Activated naive CD8-positive, alpha-beta T cell treated with anti-CD3 and anti-CD28 coated beads, Interleukin-2, amount 10 ng/mL, durations not matched to agents 7 days and 5 days (primary cell): ENCODE measurements at regions not wholly inside any gene's neighbourhood (a gene's known extent, or its start where the extent isn't known, plus 50 kb on each side); places are given as distances from the start of the nearest gene placed in this dataset.

ENCODE experiments used
- ATAC-seq: fragments of 150-1000 bp; cut with Tn5 transposase; one replicate; pipeline ENCODE4 v1.10.0; 2021; ENCODE audit warnings: low read depth, moderate library complexity
- POLR2A ChIA-PET: fragments of 350-600 bp; sonication (Branson Sonifier 250); formaldehyde crosslinking; loops from one replicate; lab custom pipeline; 2021; ENCODE audit warnings: antibody characterized with exemption; lab: Charles Lee
- DNase-seq: peaks from one replicate; pipeline ENCODE4 v3.0.0; 2021
- H3K27ac Mint-ChIP-seq: one replicate; pipeline ENCODE4 v1.8.0; 2022; ENCODE audit warnings: mild to moderate bottlenecking, mixed read lengths
- H3K27me3 Mint-ChIP-seq: one replicate; pipeline ENCODE4 v1.8.0; 2022; ENCODE audit warnings: mild to moderate bottlenecking, moderate library complexity, mixed read lengths
- H3K36me3 Mint-ChIP-seq: one replicate; pipeline ENCODE4 v1.8.0; 2021; ENCODE audit warnings: mild to moderate bottlenecking, mixed read lengths
- H3K4me1 Mint-ChIP-seq: one replicate; pipeline ENCODE4 v1.8.0; 2021; ENCODE audit warnings: mixed read lengths
- H3K4me3 Mint-ChIP-seq: one replicate; pipeline ENCODE4 v1.8.0; 2022; ENCODE audit warnings: mild to moderate bottlenecking, moderate library complexity, mixed read lengths
- H3K9me3 Mint-ChIP-seq: one replicate; pipeline ENCODE4 v1.8.0; 2021; ENCODE audit warnings: mixed read lengths

- no peak for DNase-seq
- Mint-ChIP-seq H3K36me3 (no peaks in the 10 kb centered on the region), H3K4me1 (no peaks in the 10 kb centered on the region), H3K27ac (no peak overlapping the region), H3K27me3 (peaks cover 2% of the 10 kb centered on the region), H3K9me3 (peaks cover 10% of the 10 kb centered on the region), H3K4me3 (no peak overlapping the region)
- ATAC-seq: no peak
- POLR2A ChIA-PET: no interaction called here
Observed at GRCh38 chr16:52855463-52855862, 197.2 kb downstream of the CHD9NB start.

GRCh38 chr16:52852978-52853377 lies 199.7 kb downstream of the CHD9NB start:
- no peaks in the 10 kb centered on the region for H3K4me1 Mint-ChIP-seq
- no peaks in the 10 kb centered on the region for H3K36me3 Mint-ChIP-seq
- peaks cover 11% of the 10 kb centered on the region for H3K9me3 Mint-ChIP-seq
- no peak overlapping the region for H3K27ac Mint-ChIP-seq
- H3K27me3 Mint-ChIP-seq: peaks cover 2% of the 10 kb centered on the region
- POLR2A ChIA-PET: no interaction called here
- no peak overlapping the region for H3K4me3 Mint-ChIP-seq
- ATAC-seq: no peak
- no peak for DNase-seq

DNA sequence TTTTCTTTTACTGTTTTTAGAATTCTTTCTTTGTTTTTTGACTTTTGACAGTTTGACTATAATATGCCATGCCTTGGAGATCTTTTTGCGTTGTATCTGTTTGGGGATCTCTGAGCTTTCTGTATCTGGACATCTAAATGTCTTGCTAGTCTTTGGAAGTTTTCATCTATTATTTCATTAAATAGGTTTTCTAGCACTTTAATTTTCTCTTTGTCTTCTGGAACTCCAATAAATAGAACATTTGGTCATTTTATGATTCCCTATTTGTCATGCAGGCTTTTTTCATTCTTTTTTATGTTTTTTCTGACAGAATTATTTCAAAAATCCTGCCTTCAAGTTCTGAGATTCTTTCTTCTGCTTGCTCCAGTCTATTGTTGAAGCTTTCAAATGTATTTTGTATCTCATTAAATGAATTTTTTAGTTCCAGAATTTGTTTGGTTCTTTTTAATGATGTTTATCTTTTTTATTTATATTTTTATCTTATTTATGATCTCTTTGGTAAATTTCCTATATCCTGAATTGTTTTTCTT lies 201.4 kb downstream of the CHD9NB start:
- Mint-ChIP-seq H3K4me1 (no peaks in the 10 kb centered on the region), H3K27me3 (no peaks in the 10 kb centered on the region), H3K4me3 (no peak overlapping the region), H3K9me3 (peaks cover 13% of the 10 kb centered on the region), H3K36me3 (no peaks in the 10 kb centered on the region), H3K27ac (no peak overlapping the region)
- POLR2A ChIA-PET: no interaction called here
- ATAC-seq (no peak), DNase-seq (no peak)

DNA sequence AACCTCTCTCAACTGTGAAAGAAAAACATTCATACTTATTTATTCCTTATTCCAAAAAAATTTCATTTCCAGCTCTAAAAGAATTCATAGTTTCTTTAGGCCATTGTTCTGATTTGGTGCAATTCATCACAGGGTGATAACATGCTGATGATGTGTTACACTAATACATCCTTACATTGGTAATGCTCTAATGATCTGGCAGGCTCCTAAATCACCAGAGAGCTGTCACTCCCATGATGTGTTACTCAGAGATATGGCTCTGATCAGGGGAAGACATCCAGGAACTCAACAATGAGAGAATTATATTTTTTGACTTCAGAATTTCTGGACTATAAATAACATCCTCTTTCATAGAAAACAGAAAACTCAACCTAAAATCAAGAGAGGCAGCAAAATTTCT lies 209.3 kb downstream of the CHD9NB start:
- Mint-ChIP-seq H3K36me3 (no peaks in the 10 kb centered on the region), H3K4me1 (no peaks in the 10 kb centered on the region), H3K27me3 (no peaks in the 10 kb centered on the region), H3K4me3 (no peak overlapping the region), H3K27ac (no peak overlapping the region), H3K9me3 (peaks cover 3% of the 10 kb centered on the region)
- POLR2A ChIA-PET: no interaction called here
- ATAC-seq (no peak), DNase-seq (no peak)

GRCh38 chr16:52837251-52837650 lies 215.4 kb downstream of the CHD9NB start:
- H3K27me3 Mint-ChIP-seq: no peaks in the 10 kb centered on the region
- POLR2A ChIA-PET: no interaction called here
- H3K9me3 Mint-ChIP-seq: no peaks in the 10 kb centered on the region
- no peak overlapping the region for H3K4me3 Mint-ChIP-seq
- H3K36me3 Mint-ChIP-seq: no peaks in the 10 kb centered on the region
- no peak for ATAC-seq
- no peaks in the 10 kb centered on the region for H3K4me1 Mint-ChIP-seq
- no peak for DNase-seq
- H3K27ac Mint-ChIP-seq: no peak overlapping the region

- H3K4me1 Mint-ChIP-seq: no peaks in the 10 kb centered on the region
- H3K9me3 Mint-ChIP-seq: no peaks in the 10 kb centered on the region
- no peak for ATAC-seq
- DNase-seq: no peak
- POLR2A ChIA-PET: no interaction called here
- no peak overlapping the region for H3K4me3 Mint-ChIP-seq
- no peaks in the 10 kb centered on the region for H3K36me3 Mint-ChIP-seq
- H3K27ac Mint-ChIP-seq: no peak overlapping the region
- no peaks in the 10 kb centered on the region for H3K27me3 Mint-ChIP-seq
Observed at GRCh38 chr16:52834736-52835465, 217.8 kb downstream of the CHD9NB start.

- H3K36me3 Mint-ChIP-seq: no peaks in the 10 kb centered on the region
- H3K4me1 Mint-ChIP-seq: no peaks in the 10 kb centered on the region
- no peaks in the 10 kb centered on the region for H3K27me3 Mint-ChIP-seq
- POLR2A ChIA-PET: no interaction called here
- H3K4me3 Mint-ChIP-seq: no peak overlapping the region
- no peak for DNase-seq
- no peak for ATAC-seq
- H3K27ac Mint-ChIP-seq: no peak overlapping the region
- no peaks in the 10 kb centered on the region for H3K9me3 Mint-ChIP-seq
Observed at GRCh38 chr16:52832771-52833170, 219.9 kb downstream of the CHD9NB start.

DNA sequence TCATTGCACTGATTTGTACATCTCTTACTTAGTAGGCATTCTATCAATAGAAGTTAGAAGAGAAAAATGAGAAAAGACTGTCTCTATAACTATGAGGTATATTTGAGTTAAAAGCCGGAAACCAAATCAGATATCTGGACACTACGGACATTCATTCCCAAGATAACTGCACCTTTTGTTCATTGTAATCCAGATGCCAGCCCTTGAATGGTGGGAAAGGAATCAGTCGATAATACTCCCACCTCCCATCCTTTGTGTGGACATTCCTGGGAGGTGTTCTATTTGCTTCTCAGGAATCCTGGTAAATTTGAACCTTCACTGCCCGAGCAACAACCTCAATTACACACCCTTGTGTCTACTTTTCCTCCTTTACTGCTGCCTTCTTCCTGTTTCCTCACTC lies 225.2 kb downstream of the CHD9NB start:
- Mint-ChIP-seq H3K4me1 (no peaks in the 10 kb centered on the region), H3K27me3 (no peaks in the 10 kb centered on the region), H3K36me3 (no peaks in the 10 kb centered on the region), H3K4me3 (no peak overlapping the region), H3K9me3 (no peaks in the 10 kb centered on the region), H3K27ac (no peak overlapping the region)
- ATAC-seq: no peak
- POLR2A ChIA-PET: no interaction called here
- DNase-seq: no peak

DNA sequence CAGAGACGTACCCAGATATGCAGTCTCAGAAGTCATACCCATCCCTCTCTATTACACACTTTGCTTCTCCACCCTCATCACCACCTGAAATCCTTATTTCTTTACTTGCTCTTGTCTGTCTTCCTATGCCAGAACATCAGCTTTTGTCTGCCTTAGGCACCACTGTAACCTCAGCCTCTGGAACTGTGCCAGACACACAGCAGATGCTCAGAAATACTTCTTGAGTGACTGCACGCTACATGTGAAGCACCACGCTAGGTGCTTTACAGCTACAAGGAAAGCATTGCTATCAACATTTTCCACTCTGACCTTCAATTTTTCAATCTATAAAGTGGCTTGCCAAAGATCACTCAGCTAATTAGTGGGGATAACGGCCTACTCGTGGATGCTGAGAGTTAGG lies 226.8 kb downstream of the CHD9NB start:
- DNase-seq (no peak), ATAC-seq (no peak)
- POLR2A ChIA-PET: no interaction called here
- no peaks in the 10 kb centered on the region for H3K27me3 Mint-ChIP-seq
- no peak overlapping the region for H3K4me3 Mint-ChIP-seq
- no peaks in the 10 kb centered on the region for H3K36me3 Mint-ChIP-seq
- H3K4me1 Mint-ChIP-seq: no peaks in the 10 kb centered on the region
- H3K27ac Mint-ChIP-seq: no peak overlapping the region
- H3K9me3 Mint-ChIP-seq: no peaks in the 10 kb centered on the region

- H3K4me1 Mint-ChIP-seq: no peaks in the 10 kb centered on the region
- no peak overlapping the region for H3K4me3 Mint-ChIP-seq
- ATAC-seq (no peak), DNase-seq (no peak)
- H3K9me3 Mint-ChIP-seq: no peaks in the 10 kb centered on the region
- no peaks in the 10 kb centered on the region for H3K27me3 Mint-ChIP-seq
- POLR2A ChIA-PET: no interaction called here
- no peaks in the 10 kb centered on the region for H3K36me3 Mint-ChIP-seq
- no peak overlapping the region for H3K27ac Mint-ChIP-seq
Observed at GRCh38 chr16:52819808-52820207, 232.9 kb downstream of the CHD9NB start.

- Mint-ChIP-seq H3K27me3 (no peaks in the 10 kb centered on the region), H3K4me1 (no peaks in the 10 kb centered on the region), H3K36me3 (no peaks in the 10 kb centered on the region), H3K4me3 (no peak overlapping the region), H3K27ac (no peak overlapping the region), H3K9me3 (no peaks in the 10 kb centered on the region)
- POLR2A ChIA-PET: no interaction called here
- ATAC-seq (no peak), DNase-seq (no peak)
Observed at GRCh38 chr16:52819405-52819804, 233.3 kb downstream of the CHD9NB start.

DNA sequence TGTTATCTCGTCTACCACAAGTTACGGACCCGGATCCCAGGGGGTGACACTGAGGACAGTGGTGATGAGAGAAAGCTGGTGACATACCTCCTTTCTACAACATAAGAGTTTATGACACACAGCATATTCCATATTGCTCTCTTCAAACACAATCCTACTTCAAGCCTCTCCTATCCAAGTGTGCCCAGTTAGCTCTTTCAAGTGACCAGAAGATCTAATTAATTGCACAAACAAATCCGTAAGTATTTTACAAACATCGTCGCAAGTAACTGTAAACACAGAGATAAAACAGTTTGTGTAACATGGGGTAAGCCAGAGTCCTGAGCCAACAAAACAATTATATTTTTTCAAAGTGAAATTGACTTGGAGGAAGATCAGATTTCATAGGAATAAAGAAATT lies 235.0 kb downstream of the CHD9NB start:
- Mint-ChIP-seq H3K27me3 (no peaks in the 10 kb centered on the region), H3K9me3 (no peaks in the 10 kb centered on the region), H3K4me1 (no peaks in the 10 kb centered on the region), H3K4me3 (no peak overlapping the region), H3K36me3 (no peaks in the 10 kb centered on the region), H3K27ac (no peak overlapping the region)
- DNase-seq (no peak), ATAC-seq (no peak)
- POLR2A ChIA-PET: no interaction called here

DNA sequence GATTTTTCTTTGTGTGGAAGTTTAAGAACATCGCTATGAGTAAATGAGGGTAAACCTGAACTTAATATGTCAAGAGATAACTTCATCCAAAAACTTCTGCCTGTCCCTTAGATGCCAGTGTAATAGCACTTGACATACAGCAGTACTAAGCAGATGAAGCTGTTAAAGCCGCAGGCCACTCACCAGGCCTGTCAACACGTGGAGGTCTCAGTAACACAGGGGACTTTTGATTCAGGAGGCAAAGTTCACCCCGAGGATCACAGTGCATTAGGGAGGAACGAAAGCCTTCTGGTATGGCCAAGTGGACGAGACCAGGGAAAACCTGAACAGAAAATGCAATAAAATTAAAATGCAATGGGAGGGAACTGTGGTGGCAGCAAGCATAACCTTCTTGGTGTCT lies 235.7 kb downstream of the CHD9NB start:
- POLR2A ChIA-PET: no interaction called here
- Mint-ChIP-seq H3K27ac (no peak overlapping the region), H3K27me3 (no peaks in the 10 kb centered on the region), H3K4me3 (no peak overlapping the region), H3K36me3 (no peaks in the 10 kb centered on the region), H3K9me3 (no peaks in the 10 kb centered on the region), H3K4me1 (no peaks in the 10 kb centered on the region)
- no peak for DNase-seq
- no peak for ATAC-seq

GRCh38 chr16:52812678-52813556 lies 239.8 kb downstream of the CHD9NB start:
- DNase-seq (no peak), ATAC-seq (no peak)
- Mint-ChIP-seq H3K4me1 (no peaks in the 10 kb centered on the region), H3K9me3 (no peaks in the 10 kb centered on the region), H3K36me3 (no peaks in the 10 kb centered on the region), H3K27me3 (no peaks in the 10 kb centered on the region), H3K4me3 (no peak overlapping the region), H3K27ac (no peak overlapping the region)
- POLR2A ChIA-PET: no interaction called here
